K562 (cell line): ENCODE measurements at regions not wholly inside any gene's neighbourhood (a gene's known extent, or its start where the extent isn't known, plus 50 kb on each side); places are given as distances from the start of the nearest gene placed in this dataset.

Source experiments
- BMI1 ChIP-seq: fragments of 150-350 bp; IDR thresholded peaks from 2 replicates; pipeline ENCODE4 v1.6.1; 2014; ENCODE audit warnings: low read length
- BRD9 ChIP-seq: fragments of 450-650 bp; IDR thresholded peaks from 2 replicates; pipeline ENCODE4 v1.6.1; 2018; ENCODE audit warnings: low read depth; ENCODE audit not compliant: partially characterized antibody
- ETV1 ChIP-seq: fragments of 450-650 bp; conservative IDR thresholded peaks from 2 replicates; pipeline ENCODE4 v1.6.1; 2016; ENCODE audit warnings: missing genetic modification characterization, control low read depth, low read depth, missing compliant biosample characterization
- GTF2A2 ChIP-seq: IDR thresholded peaks from 2 replicates; pipeline ENCODE4 v1.6.1; 2016; ENCODE audit warnings: mild to moderate bottlenecking, missing genetic modification characterization, missing compliant biosample characterization
- HDAC3 ChIP-seq: fragments of 450-650 bp; IDR thresholded peaks from 2 replicates; pipeline ENCODE4 v1.6.1; 2018; ENCODE audit warnings: borderline replicate concordance, mild to moderate bottlenecking, moderate library complexity; ENCODE audit not compliant: partially characterized antibody
- HOXB6 ChIP-seq: fragments of 250-450 bp; sonication (Bioruptor Pico); IDR thresholded peaks from 2 replicates; pipeline ENCODE4 v1.5.1; 2022; ENCODE audit warnings: mild to moderate bottlenecking, borderline replicate concordance
- MCM5 ChIP-seq: fragments of 450-650 bp; IDR thresholded peaks from 2 replicates; pipeline ENCODE4 v1.6.1; 2016; ENCODE audit warnings: low read depth
- MTA3 ChIP-seq: fragments of 450-650 bp; formaldehyde crosslinking; IDR thresholded peaks from 2 replicates; pipeline ENCODE4 v1.6.1; 2017; ENCODE audit warnings: mild to moderate bottlenecking, borderline replicate concordance
- POLR2A ChIP-seq: fragments of 450-650 bp; conservative IDR thresholded peaks from 2 replicates; pipeline ENCODE4 v1.6.1; 2016
- POLR2AphosphoS2 ChIP-seq: IDR thresholded peaks from 2 replicates; pipeline ENCODE4 v1.6.1; 2012; ENCODE audit warnings: low read length, improper control_type of control experiment
- PRPF4 ChIP-seq: fragments of 200-400 bp; formaldehyde crosslinking; IDR thresholded peaks from one replicate; pipeline ENCODE4 v1.6.1; 2017; ENCODE audit warnings: low read length, low read depth, mild to moderate bottlenecking; ENCODE audit not compliant: insufficient read depth, poor library complexity, severe bottlenecking
- TBL1XR1 ChIP-seq, 2 experiments: IDR thresholded peaks; 2 replicates each; pipeline ENCODE4 v1.6.1; 2012; ENCODE audit warnings: improper control_type of control experiment in 2 of 2, low read length in 2 of 2, mild to moderate bottlenecking in 1 of 2
- TFAM ChIP-seq: fragments of 250-450 bp; sonication (Bioruptor Pico); conservative IDR thresholded peaks from 2 replicates; pipeline ENCODE4 v1.5.0; 2021; ENCODE audit warnings: mild to moderate bottlenecking, moderate library complexity
- ZKSCAN3 ChIP-seq: fragments of 250-450 bp; sonication (Bioruptor Pico); IDR thresholded peaks from 2 replicates; pipeline ENCODE4 v1.4.0; 2020
- ZNF133 ChIP-seq: fragments of 250-450 bp; sonication (Bioruptor Pico); IDR thresholded peaks from 2 replicates; pipeline ENCODE4 v1.4.0; 2020; ENCODE audit warnings: mild to moderate bottlenecking
- ZNF197 ChIP-seq: fragments of 200-800 bp; sonication (Bioruptor generic); IDR thresholded peaks from 2 replicates; pipeline ENCODE4 v1.6.1; 2016; ENCODE audit warnings: low read depth, missing genetic modification characterization, missing compliant biosample characterization
- ZNF23 ChIP-seq: fragments of 250-450 bp; sonication (Bioruptor Pico); IDR thresholded peaks from 2 replicates; pipeline ENCODE4 v1.4.0; 2020; ENCODE audit warnings: mild to moderate bottlenecking
- ZNF507 ChIP-seq: conservative IDR thresholded peaks from 2 replicates; pipeline ENCODE4 v1.6.1; 2017; ENCODE audit warnings: missing genetic modification characterization, missing compliant biosample characterization
- ZNF561 ChIP-seq: fragments of 450-650 bp; formaldehyde crosslinking; conservative IDR thresholded peaks from 2 replicates; pipeline ENCODE4 v1.4.0; 2020; ENCODE audit warnings: mild to moderate bottlenecking, moderate library complexity
- ZNF589 ChIP-seq: fragments of 200-800 bp; sonication (Bioruptor generic); IDR thresholded peaks from 2 replicates; pipeline ENCODE4 v1.6.1; 2016; ENCODE audit warnings: low read depth, missing genetic modification characterization, missing compliant biosample characterization
- TF ChIP-seq, protein P1 (sequence below): sonication (generic); formaldehyde crosslinking; IDR thresholded peaks from 2 replicates; pipeline ENCODE4 v1.8.1; 2023; ENCODE audit warnings: mild to moderate bottlenecking, missing genetic modification reagents
- TF ChIP-seq, protein P2 (sequence below), 2 experiments: fragments of 450-650 bp in 1 of 2; sonication (generic) in 1 of 2; formaldehyde crosslinking; conservative IDR thresholded peaks; 2 replicates each; pipeline versions ENCODE4 v1.4.0 to v1.8.1; 2020 to 2022; ENCODE audit warnings: mild to moderate bottlenecking in 1 of 2, missing genetic modification reagents in 1 of 2
- TF ChIP-seq, protein P3 (sequence below): sonication (generic); formaldehyde crosslinking; IDR thresholded peaks from 2 replicates; pipeline ENCODE4 v1.9.0; 2022; ENCODE audit warnings: mild to moderate bottlenecking, missing genetic modification reagents
- TF ChIP-seq, protein P4 (sequence below): fragments of 250-450 bp; sonication (Bioruptor Pico); IDR thresholded peaks from 2 replicates; pipeline ENCODE4 v1.4.0; 2020; ENCODE audit warnings: mild to moderate bottlenecking, moderate library complexity

DNA sequence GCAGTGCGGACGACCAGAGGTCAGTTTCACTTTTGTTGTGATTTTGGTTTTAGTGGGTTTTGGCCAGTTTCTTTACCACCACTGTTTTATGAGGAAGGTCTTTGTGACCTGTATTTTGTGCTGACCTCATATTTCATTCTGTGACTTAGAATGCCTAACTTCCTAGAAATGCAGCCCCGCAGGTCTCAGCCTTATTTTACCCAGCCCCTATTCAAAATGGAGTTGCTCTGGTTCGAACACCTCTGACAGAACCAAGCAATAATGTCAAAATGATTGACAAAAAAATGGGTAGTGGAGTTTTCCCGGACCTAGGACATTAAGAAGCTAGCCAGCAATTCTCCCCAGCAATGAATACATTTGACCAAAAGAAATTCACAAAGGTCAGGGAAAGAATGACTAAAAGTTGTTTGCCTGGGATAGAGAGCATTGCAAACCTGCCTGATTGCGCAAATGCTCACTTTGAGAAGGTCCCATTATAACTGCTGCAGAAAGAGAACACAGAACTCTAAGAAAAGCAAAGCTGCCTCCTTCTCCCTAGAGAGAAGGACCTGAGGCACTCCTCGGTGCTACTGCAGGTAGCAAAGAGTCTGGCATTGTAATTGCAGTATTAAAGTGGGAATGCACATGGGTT lies 288.8 kb downstream of the ADGB start (continued):
- no peak for TF ChIP-seq POLR2AphosphoS2
- no peak for TF ChIP-seq PRPF4
- peak; percentile 99 for TF ChIP-seq ZNF23
- TF ChIP-seq HDAC3, result no peak
- TF ChIP-seq MCM5, result no peak
- TF ChIP-seq, protein P1, sequence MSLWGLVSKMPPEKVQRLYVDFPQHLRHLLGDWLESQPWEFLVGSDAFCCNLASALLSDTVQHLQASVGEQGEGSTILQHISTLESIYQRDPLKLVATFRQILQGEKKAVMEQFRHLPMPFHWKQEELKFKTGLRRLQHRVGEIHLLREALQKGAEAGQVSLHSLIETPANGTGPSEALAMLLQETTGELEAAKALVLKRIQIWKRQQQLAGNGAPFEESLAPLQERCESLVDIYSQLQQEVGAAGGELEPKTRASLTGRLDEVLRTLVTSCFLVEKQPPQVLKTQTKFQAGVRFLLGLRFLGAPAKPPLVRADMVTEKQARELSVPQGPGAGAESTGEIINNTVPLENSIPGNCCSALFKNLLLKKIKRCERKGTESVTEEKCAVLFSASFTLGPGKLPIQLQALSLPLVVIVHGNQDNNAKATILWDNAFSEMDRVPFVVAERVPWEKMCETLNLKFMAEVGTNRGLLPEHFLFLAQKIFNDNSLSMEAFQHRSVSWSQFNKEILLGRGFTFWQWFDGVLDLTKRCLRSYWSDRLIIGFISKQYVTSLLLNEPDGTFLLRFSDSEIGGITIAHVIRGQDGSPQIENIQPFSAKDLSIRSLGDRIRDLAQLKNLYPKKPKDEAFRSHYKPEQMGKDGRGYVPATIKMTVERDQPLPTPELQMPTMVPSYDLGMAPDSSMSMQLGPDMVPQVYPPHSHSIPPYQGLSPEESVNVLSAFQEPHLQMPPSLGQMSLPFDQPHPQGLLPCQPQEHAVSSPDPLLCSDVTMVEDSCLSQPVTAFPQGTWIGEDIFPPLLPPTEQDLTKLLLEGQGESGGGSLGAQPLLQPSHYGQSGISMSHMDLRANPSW (CRISPR knock-in tag), result no peak
- TF ChIP-seq MTA3, result peak; percentile 77; the same call in 1 of the 2 replicates
- peak; percentile 94 for TF ChIP-seq ZNF507 (tag)
- peak; percentile 100 for TF ChIP-seq GTF2A2 (tag)
- TF ChIP-seq POLR2A, result no peak
- no peak for TF ChIP-seq BMI1
- peak; percentile 99 for TF ChIP-seq ZNF561 (CRISPR knock-in tag)
- peak; percentile 53 for TF ChIP-seq BRD9
- TF ChIP-seq ZKSCAN3 (CRISPR knock-in tag), result peak; percentile 98
- TF ChIP-seq, protein P2, sequence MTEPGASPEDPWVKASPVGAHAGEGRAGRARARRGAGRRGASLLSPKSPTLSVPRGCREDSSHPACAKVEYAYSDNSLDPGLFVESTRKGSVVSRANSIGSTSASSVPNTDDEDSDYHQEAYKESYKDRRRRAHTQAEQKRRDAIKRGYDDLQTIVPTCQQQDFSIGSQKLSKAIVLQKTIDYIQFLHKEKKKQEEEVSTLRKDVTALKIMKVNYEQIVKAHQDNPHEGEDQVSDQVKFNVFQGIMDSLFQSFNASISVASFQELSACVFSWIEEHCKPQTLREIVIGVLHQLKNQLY (CRISPR knock-in tag; conservative IDR thresholded peaks at IDR 0.05), result peak; percentile 33 to 96; a peak in 2 of 4 replicates
- TF ChIP-seq TFAM (CRISPR knock-in tag), result no peak
- TF ChIP-seq, protein P3, sequence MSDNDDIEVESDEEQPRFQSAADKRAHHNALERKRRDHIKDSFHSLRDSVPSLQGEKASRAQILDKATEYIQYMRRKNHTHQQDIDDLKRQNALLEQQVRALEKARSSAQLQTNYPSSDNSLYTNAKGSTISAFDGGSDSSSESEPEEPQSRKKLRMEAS (CRISPR knock-in tag), result no peak
- TF ChIP-seq, protein P4, sequence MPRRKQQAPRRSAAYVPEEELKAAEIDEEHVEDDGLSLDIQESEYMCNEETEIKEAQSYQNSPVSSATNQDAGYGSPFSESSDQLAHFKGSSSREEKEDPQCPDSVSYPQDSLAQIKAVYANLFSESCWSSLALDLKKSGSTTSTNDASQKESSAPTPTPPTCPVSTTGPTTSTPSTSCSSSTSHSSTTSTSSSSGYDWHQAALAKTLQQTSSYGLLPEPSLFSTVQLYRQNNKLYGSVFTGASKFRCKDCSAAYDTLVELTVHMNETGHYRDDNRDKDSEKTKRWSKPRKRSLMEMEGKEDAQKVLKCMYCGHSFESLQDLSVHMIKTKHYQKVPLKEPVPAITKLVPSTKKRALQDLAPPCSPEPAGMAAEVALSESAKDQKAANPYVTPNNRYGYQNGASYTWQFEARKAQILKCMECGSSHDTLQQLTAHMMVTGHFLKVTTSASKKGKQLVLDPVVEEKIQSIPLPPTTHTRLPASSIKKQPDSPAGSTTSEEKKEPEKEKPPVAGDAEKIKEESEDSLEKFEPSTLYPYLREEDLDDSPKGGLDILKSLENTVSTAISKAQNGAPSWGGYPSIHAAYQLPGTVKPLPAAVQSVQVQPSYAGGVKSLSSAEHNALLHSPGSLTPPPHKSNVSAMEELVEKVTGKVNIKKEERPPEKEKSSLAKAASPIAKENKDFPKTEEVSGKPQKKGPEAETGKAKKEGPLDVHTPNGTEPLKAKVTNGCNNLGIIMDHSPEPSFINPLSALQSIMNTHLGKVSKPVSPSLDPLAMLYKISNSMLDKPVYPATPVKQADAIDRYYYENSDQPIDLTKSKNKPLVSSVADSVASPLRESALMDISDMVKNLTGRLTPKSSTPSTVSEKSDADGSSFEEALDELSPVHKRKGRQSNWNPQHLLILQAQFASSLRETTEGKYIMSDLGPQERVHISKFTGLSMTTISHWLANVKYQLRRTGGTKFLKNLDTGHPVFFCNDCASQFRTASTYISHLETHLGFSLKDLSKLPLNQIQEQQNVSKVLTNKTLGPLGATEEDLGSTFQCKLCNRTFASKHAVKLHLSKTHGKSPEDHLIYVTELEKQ (CRISPR knock-in tag), result peak; percentile 100
- peak; percentile 99 for TF ChIP-seq ETV1
- peak; percentile 97 for TF ChIP-seq HOXB6 (CRISPR knock-in tag)
- TF ChIP-seq ZNF589 (CRISPR knock-in tag), result peak; percentile 100
- peak; percentile 100 for TF ChIP-seq ZNF133 (CRISPR knock-in tag)
- peak; percentile 100 for TF ChIP-seq ZNF197 (CRISPR knock-in tag)
- TF ChIP-seq TBL1XR1 (IDR thresholded peaks at IDR 0.05; ENCODE audit: low read length in 2 of 2), result no peak; a peak in 1 of 4 replicates
